SK-N-SH treated with all-trans-retinoic acid at 6 μM for 48 hours (cell line): ENCODE measurements at regions not wholly inside any gene's neighbourhood (a gene's known extent, or its start where the extent isn't known, plus 50 kb on each side); places are given as distances from the start of the nearest gene placed in this dataset.

Experiments used
- CSDC2 ChIP-seq: fragments of 250-450 bp; sonication (Bioruptor Pico); IDR thresholded peaks from 2 replicates; pipeline ENCODE4 v1.5.0; 2020; ENCODE audit warnings: mild to moderate bottlenecking, moderate library complexity
- ESRRG ChIP-seq: fragments of 250-450 bp; sonication (Bioruptor Pico); IDR thresholded peaks from 2 replicates; pipeline ENCODE4 v1.6.1; 2021; ENCODE audit warnings: mild to moderate bottlenecking
- ZFP30 ChIP-seq: fragments of 450-650 bp; formaldehyde crosslinking; IDR thresholded peaks from 2 replicates; pipeline ENCODE4 v1.5.0; 2022; ENCODE audit warnings: mild to moderate bottlenecking, moderate library complexity

DNA sequence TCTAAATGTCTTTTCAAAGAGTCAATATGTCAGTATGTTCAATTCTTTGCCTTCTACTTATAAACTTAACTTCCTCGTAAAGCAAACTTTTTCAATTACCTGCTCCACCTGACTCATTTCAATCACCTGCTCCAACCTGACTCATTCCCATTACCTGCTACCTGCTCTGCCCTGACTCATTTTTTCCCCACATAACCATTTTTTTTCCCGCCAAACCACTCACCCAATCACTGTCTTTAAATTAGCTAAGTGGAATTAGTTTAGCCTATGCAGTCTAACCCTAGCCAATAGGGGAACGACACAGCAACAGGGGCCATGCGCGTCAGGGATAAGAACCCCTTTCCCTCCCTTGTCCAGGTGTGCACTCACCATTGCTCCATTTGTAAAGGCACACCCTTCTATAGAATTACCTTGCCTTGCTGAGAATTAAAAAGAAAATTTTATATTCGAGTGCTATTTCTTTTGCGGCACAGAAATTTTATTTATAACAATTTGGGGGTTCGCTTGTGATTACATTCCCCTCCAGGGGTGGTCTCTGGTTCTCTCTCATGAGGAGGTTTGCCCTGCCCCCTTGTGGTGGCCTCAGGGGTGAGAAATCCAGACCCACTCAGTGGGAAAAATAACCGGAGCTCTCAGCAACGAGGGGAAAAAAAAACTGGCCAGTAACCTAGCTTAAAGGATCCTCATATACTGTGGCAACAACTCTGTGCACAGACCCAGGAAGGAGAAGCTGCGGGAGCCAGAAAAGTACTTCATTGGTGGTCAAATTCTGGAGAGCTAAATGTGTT, 193.1 kb downstream of the ZNF486 start:
- no peak for TF ChIP-seq CSDC2 (CRISPR knock-in tag)
- TF ChIP-seq ESRRG (CRISPR knock-in tag), result no peak
- no peak for TF ChIP-seq ZFP30 (CRISPR knock-in tag)
